Right lobe of liver (tissue), 4 donors: ENCODE measurements at regions not wholly inside any gene's neighbourhood (a gene's known extent, or its start where the extent isn't known, plus 50 kb on each side); places are given as distances from the start of the nearest gene placed in this dataset.
"Not testable (repeated sequence)": the region's sequence is repeated elsewhere in the genome, so short reads cannot be mapped to it uniquely, and the experiment has no call there.

ENCODE experiments used
- CTCF ChIP-seq, 4 donors: fragments of 200-600 bp in 3 of 4; fragments of 450-650 bp in 1 of 4; IDR thresholded peaks; one replicate each; pipeline versions ENCODE4 v1.5.1 to v1.8.0; 2016 to 2022; ENCODE audit warnings: antibody characterized with exemption in 4 of 4, mild to moderate bottlenecking in 2 of 4
- POLR2A ChIP-seq: fragments of 450-650 bp; IDR thresholded peaks from one replicate; pipeline ENCODE4 v1.6.1; 2017; ENCODE audit warnings: antibody characterized with exemption, mild to moderate bottlenecking
- donor health status: DM: no; HTN: no; CAD: no.
- donor health status: DM: no; HTN: no; CAD: no.
- donor health status: DM: no; HTN: yes; CAD: no.

DNA sequence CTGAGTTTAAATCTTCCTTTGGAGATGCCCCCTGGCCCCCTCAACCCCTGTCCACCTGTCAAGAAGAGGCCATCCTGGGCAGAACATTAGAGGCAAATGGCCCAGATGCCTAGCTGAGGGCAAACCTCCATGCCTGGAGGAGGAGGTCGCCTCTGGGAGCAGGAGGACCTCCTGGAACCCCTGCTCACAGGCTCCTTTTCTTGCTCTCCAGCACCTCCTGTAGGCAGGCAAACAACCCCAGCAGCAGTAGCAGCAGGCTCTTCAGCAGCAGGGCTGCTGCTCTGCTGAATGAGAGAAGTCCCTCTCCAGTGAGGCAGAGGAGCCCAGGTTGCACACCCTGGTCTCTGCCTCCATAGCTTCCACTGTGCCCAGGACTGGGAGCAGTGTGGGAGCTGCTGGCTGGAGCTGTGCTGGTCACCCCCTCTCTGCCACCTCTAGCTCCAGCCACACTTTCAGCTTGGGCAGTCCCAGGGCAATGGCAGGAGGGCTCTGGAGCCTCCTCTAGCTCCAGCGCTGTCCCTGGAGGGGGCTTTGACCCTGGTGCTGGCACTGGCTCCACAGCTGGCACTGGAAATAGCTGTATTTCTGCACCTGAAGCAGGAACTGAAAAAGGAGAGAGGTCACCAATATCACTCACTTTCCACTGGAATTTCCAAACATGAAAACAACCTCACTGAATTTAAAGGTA, 1494.5 kb upstream of the TPTE start:
- not testable (repeated sequence) for TF ChIP-seq CTCF (IDR thresholded peaks at IDR 0.05); POLR2A
